GM06990 (cell line): ENCODE measurements at regions not wholly inside any gene's neighbourhood (a gene's known extent, or its start where the extent isn't known, plus 50 kb on each side); places are given as distances from the start of the nearest gene placed in this dataset.
"Not testable (repeated sequence)": the region's sequence is repeated elsewhere in the genome, so short reads cannot be mapped to it uniquely, and the experiment has no call there.

Experiments
- DNase-seq: peaks from one replicate; pipeline ENCODE4 v3.0.0-alpha.2; 2011; ENCODE audit not compliant: insufficient read length; ENCODE audit errors: extremely low read depth
- H3K27me3 ChIP-seq: replicated peaks from 2 replicates; pipeline ENCODE4 v1.6.0; 2011; ENCODE audit warnings: low read length; ENCODE audit not compliant: control insufficient read depth, insufficient read depth
- H3K36me3 ChIP-seq: 2 replicates; pipeline ENCODE4 v1.5.1; 2011; ENCODE audit warnings: low read length; ENCODE audit not compliant: control insufficient read depth, insufficient read depth
- H3K4me3 ChIP-seq: replicated peaks from 2 replicates; pipeline ENCODE4 v1.5.1; 2011; ENCODE audit warnings: low read depth, mild to moderate bottlenecking, control low read depth, low read length
- TF ChIP-seq, protein P1 (sequence below): IDR thresholded peaks from 2 replicates; pipeline ENCODE4 v1.5.1; 2011; ENCODE audit warnings: low read length, control low read depth, mild to moderate bottlenecking, inconsistent platforms; ENCODE audit not compliant: insufficient read depth, poor library complexity, severe bottlenecking

DNA sequence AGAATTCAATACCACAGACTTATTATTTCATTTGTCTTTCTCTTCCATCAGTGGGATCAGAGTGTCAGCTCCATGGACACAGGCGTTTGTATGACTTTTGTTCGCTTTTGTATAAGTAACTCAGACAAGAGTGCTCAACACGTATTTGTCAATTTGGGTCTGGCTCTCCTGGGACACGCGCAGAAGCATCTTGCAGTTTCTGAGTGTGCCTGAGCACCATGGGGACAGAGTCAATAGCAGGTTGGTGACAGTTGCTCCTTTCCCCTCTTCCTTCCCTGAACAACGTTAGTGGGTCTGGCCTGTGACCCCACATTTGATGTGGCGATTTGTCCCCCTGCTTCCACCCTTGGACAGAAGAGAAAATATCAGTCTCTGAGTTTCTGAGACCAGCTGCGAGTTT lies 120.4 kb upstream of the SDK1 start:
- no peak for DNase-seq
- no peak overlapping the region for H3K4me3 ChIP-seq
- no peaks in the 10 kb centered on the region for H3K36me3 ChIP-seq
- no peaks in the 10 kb centered on the region for H3K27me3 ChIP-seq
- TF ChIP-seq, protein P1, sequence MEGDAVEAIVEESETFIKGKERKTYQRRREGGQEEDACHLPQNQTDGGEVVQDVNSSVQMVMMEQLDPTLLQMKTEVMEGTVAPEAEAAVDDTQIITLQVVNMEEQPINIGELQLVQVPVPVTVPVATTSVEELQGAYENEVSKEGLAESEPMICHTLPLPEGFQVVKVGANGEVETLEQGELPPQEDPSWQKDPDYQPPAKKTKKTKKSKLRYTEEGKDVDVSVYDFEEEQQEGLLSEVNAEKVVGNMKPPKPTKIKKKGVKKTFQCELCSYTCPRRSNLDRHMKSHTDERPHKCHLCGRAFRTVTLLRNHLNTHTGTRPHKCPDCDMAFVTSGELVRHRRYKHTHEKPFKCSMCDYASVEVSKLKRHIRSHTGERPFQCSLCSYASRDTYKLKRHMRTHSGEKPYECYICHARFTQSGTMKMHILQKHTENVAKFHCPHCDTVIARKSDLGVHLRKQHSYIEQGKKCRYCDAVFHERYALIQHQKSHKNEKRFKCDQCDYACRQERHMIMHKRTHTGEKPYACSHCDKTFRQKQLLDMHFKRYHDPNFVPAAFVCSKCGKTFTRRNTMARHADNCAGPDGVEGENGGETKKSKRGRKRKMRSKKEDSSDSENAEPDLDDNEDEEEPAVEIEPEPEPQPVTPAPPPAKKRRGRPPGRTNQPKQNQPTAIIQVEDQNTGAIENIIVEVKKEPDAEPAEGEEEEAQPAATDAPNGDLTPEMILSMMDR, result no peak

DNA sequence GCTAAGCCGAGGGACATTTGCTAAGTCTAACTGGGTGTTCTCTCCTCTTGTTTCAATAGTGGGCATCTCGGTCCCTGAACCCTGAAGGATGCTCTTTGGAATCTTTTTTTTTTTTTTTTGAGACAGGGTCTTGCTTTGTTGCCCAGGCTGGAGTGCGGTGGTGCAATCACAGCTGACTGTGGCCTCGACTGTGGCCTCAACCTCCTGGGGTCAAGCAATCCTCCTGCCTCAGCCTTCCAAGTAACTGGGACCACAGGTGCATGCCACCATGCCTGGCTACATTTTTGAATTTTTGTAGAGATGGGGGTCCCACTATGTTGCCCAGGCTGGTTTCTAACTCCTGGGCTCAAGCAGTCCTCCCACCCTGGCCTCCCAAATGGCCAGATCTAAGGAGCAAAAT lies 119.0 kb upstream of the SDK1 start:
- DNase-seq, H3K36me3 ChIP-seq, H3K27me3 ChIP-seq, H3K4me3 ChIP-seq: not testable (repeated sequence)

DNA sequence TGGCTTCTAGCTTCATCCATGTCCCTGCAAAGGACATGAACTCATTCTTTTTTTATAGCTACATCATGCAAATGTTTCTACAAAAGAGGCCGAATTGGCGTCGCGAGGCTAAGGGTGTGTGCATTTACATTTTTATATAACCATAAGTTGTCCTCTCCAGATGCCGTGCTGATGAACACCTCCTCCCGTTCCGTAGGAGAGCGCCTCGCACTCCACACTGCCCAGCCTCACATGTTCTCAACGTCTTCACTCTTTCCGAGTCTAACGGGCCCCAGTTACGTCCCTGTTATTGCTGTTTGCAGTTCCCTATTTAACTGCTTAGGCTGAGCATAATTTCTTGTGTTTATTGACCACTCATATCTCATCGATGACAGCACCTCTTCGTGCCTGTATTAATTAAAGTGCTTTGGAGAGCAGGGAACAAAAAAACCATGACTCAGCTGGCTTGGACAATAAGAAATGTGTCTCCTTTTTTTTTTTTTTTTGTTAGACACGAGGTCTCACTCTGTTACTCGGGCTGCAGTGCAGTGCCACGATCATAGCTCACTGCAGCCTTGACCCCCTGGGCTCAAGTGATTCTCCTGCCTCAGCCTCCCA lies 113.5 kb upstream of the SDK1 start:
- Histone ChIP-seq H3K27me3 (no peaks in the 10 kb centered on the region), H3K36me3 (no peaks in the 10 kb centered on the region), H3K4me3 (no peak overlapping the region)
- TF ChIP-seq, protein P1, result no peak
- no peak for DNase-seq

DNA sequence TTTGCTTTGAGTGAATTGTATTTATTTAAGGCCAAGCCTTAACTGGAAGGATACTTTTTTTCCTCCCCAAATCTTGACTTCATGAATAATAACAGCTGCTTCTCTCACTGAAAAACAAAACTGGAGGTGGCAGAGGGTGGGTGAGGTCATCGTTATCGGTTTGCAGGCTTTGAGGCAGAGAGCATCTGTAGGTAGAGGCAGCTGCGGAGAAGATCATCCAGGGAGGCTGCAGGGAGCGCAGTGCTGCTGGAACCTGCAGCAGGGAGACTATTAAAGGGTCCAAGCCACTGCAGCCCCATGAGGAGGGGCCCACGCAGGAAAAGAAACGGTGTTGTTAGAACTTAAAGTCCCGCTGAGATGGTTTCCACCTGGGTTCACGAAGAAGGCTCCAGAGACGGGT lies 112.1 kb upstream of the SDK1 start:
- H3K27me3 ChIP-seq, result no peaks in the 10 kb centered on the region
- TF ChIP-seq, protein P1, result no peak
- no peak for DNase-seq
- no peak overlapping the region for H3K4me3 ChIP-seq
- H3K36me3 ChIP-seq, result no peaks in the 10 kb centered on the region

DNA sequence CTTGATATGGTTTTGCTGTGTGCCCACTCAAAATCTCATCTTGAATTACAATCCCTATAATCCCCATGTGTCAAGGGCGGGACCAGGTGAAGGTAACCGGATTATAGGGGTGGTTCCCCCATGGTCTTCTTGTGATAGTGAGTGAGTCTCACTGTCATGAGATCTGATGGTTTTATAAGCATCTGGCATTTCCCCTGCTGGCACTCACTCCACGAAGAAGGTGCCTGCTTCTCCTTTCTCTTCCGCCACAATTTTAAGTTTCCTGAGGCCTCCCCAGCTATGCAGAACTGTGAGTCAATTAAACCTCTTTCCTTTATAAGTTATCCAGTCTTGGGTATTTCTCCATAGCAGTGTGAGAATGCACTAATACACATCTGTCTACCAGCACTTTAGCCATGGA lies 109.5 kb upstream of the SDK1 start:
- DNase-seq, result no peak

DNA sequence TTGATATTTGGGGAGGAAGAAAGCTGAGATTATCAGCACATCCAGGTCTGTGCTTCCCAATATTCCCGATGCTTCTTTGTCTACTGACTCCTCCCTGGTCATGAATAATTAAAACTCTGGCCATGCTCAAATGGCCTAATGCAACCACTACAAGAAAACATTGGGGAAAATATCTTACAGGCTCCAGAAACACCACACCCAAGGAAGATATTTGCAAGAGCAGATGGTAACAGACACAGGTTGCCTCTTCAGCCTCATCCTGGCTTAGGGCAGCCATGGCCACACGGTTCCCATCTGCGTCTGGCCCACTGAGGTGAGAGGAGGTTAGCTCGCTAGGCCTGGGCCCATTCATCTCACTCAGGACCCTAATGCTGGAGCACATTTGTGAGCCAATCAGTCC lies 108.4 kb upstream of the SDK1 start:
- Histone ChIP-seq H3K27me3 (no peaks in the 10 kb centered on the region), H3K4me3 (no peak overlapping the region), H3K36me3 (no peaks in the 10 kb centered on the region)
- TF ChIP-seq, protein P1, result no peak
- no peak for DNase-seq

More for the DNA sequence above, 109.5 kb upstream of the SDK1 start:
- H3K27me3 ChIP-seq, result no peaks in the 10 kb centered on the region
- TF ChIP-seq, protein P1, result no peak
- H3K36me3 ChIP-seq, result no peaks in the 10 kb centered on the region
- H3K4me3 ChIP-seq, result no peak overlapping the region
